ENCODE measurements at regions not wholly inside any gene's neighbourhood (a gene's known extent, or its start where the extent isn't known, plus 50 kb on each side); places are given as distances from the start of the nearest gene placed in this dataset.

- POLR2A ChIA-PET: no interaction called here
- Histone ChIP-seq H3K4me1 (ENCODE audit: control insufficient read depth in 1 of 2, insufficient read depth in 2 of 2, low read length in 2 of 2) (no peaks in the 10 kb centered on the region), H3K27me3 (ENCODE audit: insufficient read depth, low read length) (no peaks in the 10 kb centered on the region), H3K27ac (ENCODE audit: low read depth, low read length) (no peak overlapping the region), H3K79me2 (ENCODE audit: insufficient read depth, low read length) (no peaks in the 10 kb centered on the region), H3K9ac (ENCODE audit: low read length) (no peak overlapping the region), H3K9me2 (ENCODE audit: insufficient read depth) (no peaks in the 10 kb centered on the region), H3K9me3 (ENCODE audit: control insufficient read depth in 1 of 2, insufficient read depth in 1 of 2, low read depth in 1 of 2, low read length in 2 of 2) (no peaks in the 10 kb centered on the region), H3K36me3 (ENCODE audit: control insufficient read depth in 1 of 2, insufficient read depth in 2 of 2, low read length in 2 of 2) (no peaks in the 10 kb centered on the region), H4K20me1 (ENCODE audit: insufficient read depth) (no peaks in the 10 kb centered on the region), H2AFZ (ENCODE audit: low read depth, low read length, poor library complexity, severe bottlenecking) (no peak overlapping the region), H3K4me2 (ENCODE audit: low read length) (no peak overlapping the region), H3K4me3 (replicated peaks in 1 of 2; ENCODE audit: low read depth in 1 of 2, low read length in 2 of 2) (no peak overlapping the region)
- ATAC-seq (no peak), DNase-seq (ENCODE audit: low read depth, low spot score) (no peak)
- no TSS peak for BruUV-seq (replicated peaks)
- no peak for TF ChIP-seq CEBPB (IDR thresholded peaks at IDR 0.05; ENCODE audit: low read depth)
- TF ChIP-seq, protein P1, sequence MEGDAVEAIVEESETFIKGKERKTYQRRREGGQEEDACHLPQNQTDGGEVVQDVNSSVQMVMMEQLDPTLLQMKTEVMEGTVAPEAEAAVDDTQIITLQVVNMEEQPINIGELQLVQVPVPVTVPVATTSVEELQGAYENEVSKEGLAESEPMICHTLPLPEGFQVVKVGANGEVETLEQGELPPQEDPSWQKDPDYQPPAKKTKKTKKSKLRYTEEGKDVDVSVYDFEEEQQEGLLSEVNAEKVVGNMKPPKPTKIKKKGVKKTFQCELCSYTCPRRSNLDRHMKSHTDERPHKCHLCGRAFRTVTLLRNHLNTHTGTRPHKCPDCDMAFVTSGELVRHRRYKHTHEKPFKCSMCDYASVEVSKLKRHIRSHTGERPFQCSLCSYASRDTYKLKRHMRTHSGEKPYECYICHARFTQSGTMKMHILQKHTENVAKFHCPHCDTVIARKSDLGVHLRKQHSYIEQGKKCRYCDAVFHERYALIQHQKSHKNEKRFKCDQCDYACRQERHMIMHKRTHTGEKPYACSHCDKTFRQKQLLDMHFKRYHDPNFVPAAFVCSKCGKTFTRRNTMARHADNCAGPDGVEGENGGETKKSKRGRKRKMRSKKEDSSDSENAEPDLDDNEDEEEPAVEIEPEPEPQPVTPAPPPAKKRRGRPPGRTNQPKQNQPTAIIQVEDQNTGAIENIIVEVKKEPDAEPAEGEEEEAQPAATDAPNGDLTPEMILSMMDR (IDR thresholded peaks at IDR 0.05 in 2 of 3, conservative IDR thresholded peaks at IDR 0.05 in 1 of 3; ENCODE audit: borderline replicate concordance in 1 of 3, insufficient read depth in 1 of 3, low read depth in 2 of 3, low read length in 2 of 3): no peak
- TF ChIP-seq MAX (IDR thresholded peaks at IDR 0.05): no peak
- no peak for TF ChIP-seq ZFX (IDR thresholded peaks at IDR 0.05)
- no peak for TF ChIP-seq ELF1 (IDR thresholded peaks at IDR 0.05; ENCODE audit: borderline replicate concordance, low read depth)
- TF ChIP-seq YY1 (IDR thresholded peaks at IDR 0.05; ENCODE audit: extremely low read depth, insufficient replicate concordance, low read depth, low read length): no peak
- TF ChIP-seq RAD21 (IDR thresholded peaks at IDR 0.05; ENCODE audit: low read depth): no peak
- TF ChIP-seq REST (IDR thresholded peaks at IDR 0.05; ENCODE audit: low read depth): no peak
- TF ChIP-seq JUND (IDR thresholded peaks at IDR 0.05): no peak
- intact Hi-C loops (cut with micrococcal nuclease): no loop called here
- RAD21 ChIA-PET (ENCODE audit: low non-redundant PET in 1 of 2, low total read pairs in 2 of 2, uncharacterized antibody in 2 of 2, unreplicated experiment in 2 of 2): no interaction called here
- CTCF ChIA-PET: no interaction called here
These were observed 64.7 kb upstream of the OXGR1 start for GRCh38 chr13:97058926-97059325.
